GM21423 (cell line): ENCODE measurements at regions not wholly inside any gene's neighbourhood (a gene's known extent, or its start where the extent isn't known, plus 50 kb on each side); places are given as distances from the start of the nearest gene placed in this dataset.

Source experiments
- ATAC-seq: cut with Tn5 transposase; IDR thresholded peaks from one replicate; pipeline ENCODE4 v1.9.1; 2021; ENCODE audit warnings: mild to moderate bottlenecking, moderate library complexity; ENCODE audit not compliant: unreplicated experiment

GRCh38 chr2:6557737-6558136 lies 308.0 kb downstream of the CMPK2 start:
- no peak for ATAC-seq

- ATAC-seq: no peak
Measured at GRCh38 chr2:6562771-6563170, 302.9 kb downstream of the CMPK2 start.

DNA sequence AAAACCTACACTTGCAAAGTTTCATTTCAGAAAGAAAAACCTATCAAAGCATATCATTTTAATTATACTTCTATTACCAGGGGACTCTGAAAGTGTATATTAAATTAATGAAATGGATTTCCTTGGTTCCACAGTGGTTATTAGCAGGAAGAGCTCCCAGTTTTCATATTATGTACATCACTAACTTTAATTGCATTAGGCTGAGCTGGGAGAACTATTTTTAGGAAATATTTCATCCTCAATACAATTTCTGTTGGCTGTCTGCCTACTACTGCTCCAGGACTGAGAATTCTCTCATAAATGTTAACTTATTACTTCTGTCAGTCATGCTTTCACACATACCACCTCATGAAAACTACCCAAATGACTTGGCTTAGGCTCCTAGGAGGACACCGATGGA lies 301.4 kb downstream of the CMPK2 start:
- ATAC-seq: no peak

DNA sequence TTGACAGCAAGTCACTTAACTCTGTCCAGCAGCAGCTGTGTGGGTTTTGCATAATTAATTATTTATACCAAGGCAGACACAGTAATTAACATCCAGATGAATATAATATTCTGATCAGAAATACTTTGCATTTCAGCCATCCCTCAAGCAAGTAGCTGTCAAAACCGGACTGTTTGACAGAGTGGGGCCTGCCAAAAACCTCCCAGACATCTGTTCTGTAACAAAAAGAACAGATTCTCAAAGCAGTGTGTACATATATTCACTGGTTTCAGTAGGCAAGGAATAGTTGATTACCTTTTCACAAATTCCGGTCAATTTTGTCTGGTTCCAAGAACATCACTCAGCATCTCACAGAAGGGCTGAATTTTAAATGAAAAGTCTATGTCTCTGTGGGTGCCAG lies 291.6 kb downstream of the CMPK2 start:
- no peak for ATAC-seq

GRCh38 chr2:6576302-6576701 lies 289.4 kb downstream of the CMPK2 start:
- no peak for ATAC-seq

- ATAC-seq: no peak
Measured at GRCh38 chr2:6577960-6578359, 287.7 kb downstream of the CMPK2 start.

DNA sequence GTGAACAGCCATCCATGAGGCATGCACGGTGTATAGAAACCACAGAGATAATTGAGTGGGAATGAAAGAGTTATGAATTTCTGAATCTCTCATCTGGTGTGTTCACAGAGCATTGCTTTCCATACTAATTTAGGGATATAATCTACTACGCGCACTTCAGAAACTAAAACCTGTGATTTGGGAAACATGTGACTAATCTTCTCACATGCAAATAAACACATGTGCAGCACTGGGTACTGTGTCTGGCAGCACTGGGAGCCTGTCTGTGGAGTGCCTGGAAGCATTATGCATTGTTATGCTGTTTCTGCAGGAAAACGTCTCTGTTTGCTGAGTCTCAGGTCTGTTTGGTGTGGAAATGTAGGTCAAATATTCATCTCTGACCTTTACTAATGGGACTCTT lies 287.3 kb downstream of the CMPK2 start:
- no peak for ATAC-seq

DNA sequence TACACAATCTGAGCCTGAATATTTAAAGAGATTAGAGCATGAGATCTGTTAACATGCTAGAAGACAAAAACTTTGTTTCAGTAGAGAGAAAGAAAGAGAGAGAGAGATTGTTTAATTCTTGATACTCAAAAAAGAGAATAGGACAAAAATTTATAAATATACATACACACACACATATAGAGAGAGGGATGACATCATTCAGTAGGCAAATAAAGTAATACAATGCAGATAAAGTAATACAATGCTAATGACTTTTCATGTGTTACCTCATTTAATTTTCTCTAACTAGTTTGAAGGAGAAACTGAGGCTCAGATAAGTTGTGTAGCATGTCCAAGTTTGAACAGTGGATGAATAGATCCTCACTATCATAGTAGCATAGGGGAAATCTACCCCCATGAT lies 286.4 kb downstream of the CMPK2 start:
- no peak for ATAC-seq

- ATAC-seq: no peak
Measured at GRCh38 chr2:6580982-6581381, 284.7 kb downstream of the CMPK2 start.

- no peak for ATAC-seq
Measured at GRCh38 chr2:6589150-6589549, 276.6 kb downstream of the CMPK2 start.

- no peak for ATAC-seq
Measured at GRCh38 chr2:6590442-6590841, 275.3 kb downstream of the CMPK2 start.

DNA sequence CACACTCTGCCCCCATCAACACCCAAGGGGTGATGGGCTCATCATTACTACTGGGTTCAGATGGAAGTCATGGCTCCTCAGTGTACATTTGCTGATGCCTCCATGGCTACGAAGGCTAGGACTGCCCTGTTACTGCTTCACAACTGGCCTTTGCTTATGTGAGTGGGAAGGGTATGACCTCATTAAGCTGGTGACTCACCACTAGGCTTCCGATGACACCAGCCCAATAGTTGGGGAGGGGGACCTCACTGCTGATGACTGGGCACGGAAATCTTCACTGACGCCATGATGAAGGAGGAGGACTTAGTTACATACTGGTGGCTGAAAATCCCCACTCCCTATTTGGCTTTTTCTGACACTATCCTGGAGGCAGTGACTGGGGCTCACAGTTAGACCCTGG lies 263.2 kb downstream of the CMPK2 start:
- no peak for ATAC-seq

DNA sequence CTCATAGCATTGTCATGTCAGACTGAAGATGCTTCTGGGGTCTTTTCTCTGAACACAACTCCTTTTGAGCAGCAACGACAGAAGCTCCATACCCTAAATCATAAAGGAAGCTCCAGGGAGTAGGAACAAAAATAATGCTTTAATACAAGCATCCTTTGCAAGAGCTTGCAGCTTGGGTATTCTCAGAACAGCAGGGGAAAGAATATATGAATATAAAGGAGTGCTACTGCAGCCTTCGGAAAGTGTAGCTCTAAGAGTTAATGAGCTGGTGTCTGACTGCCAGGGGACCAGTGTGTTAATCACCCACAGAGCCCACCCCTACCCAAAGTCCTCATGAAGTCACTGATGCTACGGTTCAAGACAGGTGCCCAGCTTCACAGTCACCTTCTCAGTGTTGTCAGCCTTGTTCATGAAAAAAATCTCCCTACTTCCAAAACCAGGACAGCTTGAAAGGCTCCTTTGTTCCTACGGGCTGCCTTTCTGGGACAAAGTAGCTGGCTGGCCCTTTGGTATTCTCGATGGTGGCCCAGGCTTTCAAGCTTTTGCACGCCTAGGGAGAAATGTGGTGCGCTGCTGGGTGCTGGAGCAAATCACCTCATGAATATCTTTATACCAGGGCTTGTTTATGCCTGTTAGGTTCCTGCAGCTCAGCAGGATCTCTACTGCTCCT lies 259.7 kb downstream of the CMPK2 start:
- no peak for ATAC-seq

- ATAC-seq: no peak
Measured at GRCh38 chr2:6617794-6618193, 247.9 kb downstream of the CMPK2 start.

DNA sequence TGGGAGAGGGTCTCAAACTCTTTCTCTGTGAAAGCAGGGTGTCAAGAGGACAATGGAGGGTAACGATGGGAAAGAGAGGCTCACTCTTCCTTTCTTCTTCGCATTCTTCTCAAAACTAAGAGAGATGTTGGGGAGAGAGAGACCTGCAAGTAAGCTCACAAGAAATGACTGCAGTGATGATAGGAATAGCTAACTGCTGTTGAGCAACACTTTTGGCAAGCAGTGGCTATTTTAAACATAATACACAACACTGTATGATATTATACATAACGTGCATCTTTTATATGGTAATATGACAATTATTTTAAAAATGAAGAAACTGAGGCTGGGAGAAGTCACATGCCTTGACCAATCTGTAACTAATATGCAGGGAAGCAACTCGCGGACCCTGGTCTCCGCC lies 247.5 kb downstream of the CMPK2 start:
- ATAC-seq: no peak

DNA sequence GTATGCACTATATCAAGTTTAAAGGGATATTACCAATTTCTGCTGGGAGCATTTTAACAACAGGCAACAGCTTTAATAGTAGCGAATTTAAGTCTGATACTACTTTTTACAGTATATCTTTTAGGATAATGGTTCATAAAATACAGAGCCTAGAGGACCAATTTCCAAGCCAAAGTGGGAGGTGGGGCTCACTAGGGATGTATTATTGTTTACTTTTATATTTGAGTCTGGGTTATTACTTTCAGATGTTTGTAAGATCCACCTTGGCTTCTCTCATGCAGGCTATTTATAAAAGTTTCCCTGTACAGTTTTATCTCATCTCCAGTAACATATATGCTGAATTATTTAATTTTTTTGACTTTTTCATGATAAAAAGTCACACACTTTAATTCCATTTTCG lies 242.0 kb downstream of the CMPK2 start:
- ATAC-seq: no peak

- ATAC-seq: no peak
Measured at GRCh38 chr2:6626401-6627012, 239.2 kb downstream of the CMPK2 start.

DNA sequence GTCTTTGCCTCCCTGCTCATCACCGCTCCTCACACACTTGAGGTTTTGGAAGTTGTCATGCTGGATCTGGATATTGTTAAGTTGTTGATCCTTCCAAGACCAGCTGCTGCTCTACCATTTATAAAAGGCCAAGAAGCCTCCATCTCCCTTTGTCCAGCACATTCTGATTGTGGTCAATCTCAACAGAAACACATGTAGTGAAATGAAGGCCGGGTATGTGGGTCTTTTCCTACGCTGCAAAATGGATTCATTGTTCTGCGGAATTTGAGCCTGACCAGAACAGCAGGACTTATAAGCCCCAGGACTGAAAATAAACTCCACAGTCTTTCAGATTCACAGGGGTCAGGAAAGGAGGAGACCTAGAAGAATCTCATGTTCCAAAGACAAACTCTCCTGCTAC lies 238.4 kb downstream of the CMPK2 start:
- ATAC-seq: no peak

GRCh38 chr2:6630209-6630608 lies 235.5 kb downstream of the CMPK2 start:
- no peak for ATAC-seq

DNA sequence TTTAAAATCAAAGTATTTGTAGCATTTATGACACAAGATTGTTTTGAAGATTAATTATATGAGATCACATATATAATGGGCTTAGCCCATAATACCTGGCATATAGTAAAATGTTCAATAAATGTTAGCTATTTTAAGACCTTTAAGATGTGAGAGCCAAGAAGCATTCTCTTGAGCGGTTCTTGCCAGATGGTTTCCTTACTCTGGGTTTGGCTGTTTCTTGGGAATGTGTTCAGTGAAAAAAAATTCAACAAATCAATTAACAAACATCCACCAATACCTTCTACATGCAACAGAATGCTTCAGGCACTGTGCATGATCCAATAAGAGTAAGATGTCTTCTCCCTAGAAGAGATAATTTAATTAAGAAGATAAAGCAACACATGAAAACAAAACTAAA lies 230.4 kb downstream of the CMPK2 start:
- no peak for ATAC-seq

- no peak for ATAC-seq
Measured at GRCh38 chr2:6637330-6637729, 228.4 kb downstream of the CMPK2 start.

- ATAC-seq: no peak
Measured at GRCh38 chr2:6639929-6640620, 225.6 kb downstream of the CMPK2 start.
